HUES64 (cell line): ENCODE measurements at regions not wholly inside any gene's neighbourhood (a gene's known extent, or its start where the extent isn't known, plus 50 kb on each side); places are given as distances from the start of the nearest gene placed in this dataset.

ENCODE experiments used
- H3K27ac ChIP-seq: 2 replicates; pipeline ENCODE4 v1.7.0; 2013; ENCODE audit warnings: low read depth, low read length, inconsistent platforms
- H3K27me3 ChIP-seq: 2 replicates; pipeline ENCODE4 v1.6.1; 2013; ENCODE audit warnings: mild to moderate bottlenecking, low read length; ENCODE audit not compliant: insufficient read depth
- H3K36me3 ChIP-seq: 2 replicates; pipeline ENCODE4 v1.6.1; 2013; ENCODE audit warnings: mild to moderate bottlenecking, low read length; ENCODE audit not compliant: insufficient read depth
- H3K4me1 ChIP-seq: 2 replicates; pipeline ENCODE4 v1.6.1; 2013; ENCODE audit warnings: mild to moderate bottlenecking, low read length, moderate library complexity; ENCODE audit not compliant: insufficient read depth
- H3K4me3 ChIP-seq: 2 replicates; pipeline ENCODE4 v1.5.1; 2013; ENCODE audit warnings: mild to moderate bottlenecking, low read length, moderate library complexity
- H3K9ac ChIP-seq: 2 replicates; pipeline ENCODE4 v1.6.1; 2013; ENCODE audit warnings: mild to moderate bottlenecking, low read depth, low read length
- H3K9me3 ChIP-seq: 2 replicates; pipeline ENCODE4 v1.6.1; 2013; ENCODE audit warnings: low read depth, low read length; ENCODE audit not compliant: insufficient read depth
- WGBS: fragments of 150-250, 120-280 bp; methylation state at CpG from one replicate; pipeline ENCODE4 v1.1.7; 2013; ENCODE audit warnings: missing lambda C conversion rate; 5-methylcytosine and 5-hydroxymethylcytosine counted together

GRCh38 chr6:10111975-10112374, 302.9 kb downstream of the TFAP2A start:
- Histone ChIP-seq H3K4me3 (no peak overlapping the region), H3K9me3 (no peaks in the 10 kb centered on the region), H3K27ac (no peak overlapping the region), H3K4me1 (peaks cover 8% of the 10 kb centered on the region; the same call in 1 of the 2 replicates), H3K36me3 (no peaks in the 10 kb centered on the region), H3K27me3 (peaks cover 13% of the 10 kb centered on the region), H3K9ac (no peak overlapping the region)
- 83% methylated on average over 7 of the region's 7 CpGs for WGBS

GRCh38 chr6:10101551-10102252, 313.2 kb downstream of the TFAP2A start:
- H3K4me3 ChIP-seq, result no peak overlapping the region
- H3K9ac ChIP-seq, result no peak overlapping the region
- 94% methylated on average over 4 of the region's 4 CpGs for WGBS
- no peaks in the 10 kb centered on the region for H3K36me3 ChIP-seq
- H3K9me3 ChIP-seq, result no peaks in the 10 kb centered on the region
- H3K27ac ChIP-seq, result no peak overlapping the region
- H3K4me1 ChIP-seq, result 0 out of 2 replicates have a peak, but pooled peaks cover 4% of the 10 kb centered on the region
- H3K27me3 ChIP-seq, result no peaks in the 10 kb centered on the region

GRCh38 chr6:10099529-10100140, 315.2 kb downstream of the TFAP2A start:
- Histone ChIP-seq H3K9me3 (no peaks in the 10 kb centered on the region), H3K9ac (no peak overlapping the region), H3K27me3 (no peaks in the 10 kb centered on the region), H3K36me3 (no peaks in the 10 kb centered on the region), H3K4me1 (0 out of 2 replicates have a peak, but pooled peaks cover 4% of the 10 kb centered on the region), H3K4me3 (no peak overlapping the region), H3K27ac (no peak overlapping the region)
- WGBS, result 93% methylated on average over 9 of the region's 9 CpGs

GRCh38 chr6:10098756-10099528, 315.9 kb downstream of the TFAP2A start:
- H3K9me3 ChIP-seq, result peaks cover 6% of the 10 kb centered on the region

GRCh38 chr6:10093282-10093681, 321.6 kb downstream of the TFAP2A start:
- Histone ChIP-seq H3K9ac (no peak overlapping the region), H3K27me3 (no peaks in the 10 kb centered on the region), H3K36me3 (no peaks in the 10 kb centered on the region), H3K4me3 (no peak overlapping the region), H3K9me3 (peaks cover 19% of the 10 kb centered on the region), H3K27ac (no peak overlapping the region), H3K4me1 (no peaks in the 10 kb centered on the region)
- WGBS, result 95% methylated on average over 5 of the region's 5 CpGs

More at GRCh38 chr6:10098756-10099528, 315.9 kb downstream of the TFAP2A start:
- Histone ChIP-seq H3K36me3 (no peaks in the 10 kb centered on the region), H3K9ac (no peak overlapping the region), H3K4me1 (0 out of 2 replicates have a peak, but pooled peaks cover 4% of the 10 kb centered on the region), H3K4me3 (no peak overlapping the region), H3K27me3 (no peaks in the 10 kb centered on the region), H3K27ac (no peak overlapping the region)
- 88% methylated on average over 26 of the region's 27 CpGs for WGBS

- no peaks in the 10 kb centered on the region for H3K4me1 ChIP-seq
- no peaks in the 10 kb centered on the region for H3K27me3 ChIP-seq
- no peaks in the 10 kb centered on the region for H3K9me3 ChIP-seq
- H3K4me3 ChIP-seq, result no peak overlapping the region
- no peaks in the 10 kb centered on the region for H3K36me3 ChIP-seq
- 91% methylated on average over 13 of the region's 14 CpGs for WGBS
- H3K27ac ChIP-seq, result no peak overlapping the region
- H3K9ac ChIP-seq, result no peak overlapping the region
These were observed 330.5 kb downstream of the TFAP2A start for GRCh38 chr6:10084111-10084986.

GRCh38 chr6:10082385-10082784, 332.5 kb downstream of the TFAP2A start:
- no peaks in the 10 kb centered on the region for H3K9me3 ChIP-seq
- WGBS, result 88% methylated on average over 1 of the region's 1 CpG
- no peak overlapping the region for H3K27ac ChIP-seq
- H3K4me1 ChIP-seq, result no peaks in the 10 kb centered on the region
- no peaks in the 10 kb centered on the region for H3K36me3 ChIP-seq
- no peak overlapping the region for H3K4me3 ChIP-seq
- no peak overlapping the region for H3K9ac ChIP-seq
- no peaks in the 10 kb centered on the region for H3K27me3 ChIP-seq

GRCh38 chr6:10081957-10082356, 332.9 kb downstream of the TFAP2A start:
- WGBS, result 79% methylated on average over 1 of the region's 1 CpG
- Histone ChIP-seq H3K4me1 (no peaks in the 10 kb centered on the region), H3K9me3 (no peaks in the 10 kb centered on the region), H3K36me3 (no peaks in the 10 kb centered on the region), H3K27me3 (no peaks in the 10 kb centered on the region), H3K4me3 (no peak overlapping the region), H3K9ac (no peak overlapping the region), H3K27ac (no peak overlapping the region)

- Histone ChIP-seq H3K9me3 (no peaks in the 10 kb centered on the region), H3K4me1 (no peaks in the 10 kb centered on the region), H3K4me3 (no peak overlapping the region), H3K9ac (no peak overlapping the region), H3K27ac (no peak overlapping the region), H3K27me3 (no peaks in the 10 kb centered on the region), H3K36me3 (no peaks in the 10 kb centered on the region)
- WGBS, result 90% methylated on average over 6 of the region's 6 CpGs
These were observed 333.8 kb downstream of the TFAP2A start for GRCh38 chr6:10081075-10081474.

- no peaks in the 10 kb centered on the region for H3K9me3 ChIP-seq
- 98% methylated on average over 4 of the region's 4 CpGs for WGBS
- H3K36me3 ChIP-seq, result no peaks in the 10 kb centered on the region
- no peaks in the 10 kb centered on the region for H3K27me3 ChIP-seq
- H3K27ac ChIP-seq, result no peak overlapping the region
- H3K4me3 ChIP-seq, result no peak overlapping the region
- H3K9ac ChIP-seq, result no peak overlapping the region
- H3K4me1 ChIP-seq, result no peaks in the 10 kb centered on the region
These were observed 334.3 kb downstream of the TFAP2A start for GRCh38 chr6:10080561-10080960.
